CD1c-positive myeloid dendritic cell (primary cell): ENCODE measurements at regions not wholly inside any gene's neighbourhood (a gene's known extent, or its start where the extent isn't known, plus 50 kb on each side); places are given as distances from the start of the nearest gene placed in this dataset.

Experiments
- DNase-seq: peaks from one replicate; pipeline ENCODE4 v3.0.0-alpha.2; 2016; ENCODE audit errors: extremely low spot score

DNA sequence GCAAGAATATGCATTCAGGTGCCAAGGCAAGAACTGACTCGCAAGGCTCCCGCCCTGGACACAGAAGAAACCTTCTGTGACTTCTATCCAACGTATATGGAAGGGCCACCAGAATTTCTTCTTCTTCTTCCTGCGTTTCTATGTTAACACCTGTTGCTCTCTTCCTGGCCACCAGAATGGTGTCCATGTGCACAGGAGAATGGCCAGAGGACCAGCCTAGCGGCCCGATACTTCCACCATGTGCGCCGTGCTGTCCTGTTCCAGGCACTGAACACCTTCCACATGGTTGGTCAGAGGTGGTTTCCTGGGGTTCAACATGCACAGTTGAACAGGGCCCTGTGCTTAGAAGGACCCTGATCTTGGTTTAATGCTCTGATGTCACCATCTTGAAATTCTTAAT, 455.8 kb downstream of the BCL11B start:
- DNase-seq = no peak

DNA sequence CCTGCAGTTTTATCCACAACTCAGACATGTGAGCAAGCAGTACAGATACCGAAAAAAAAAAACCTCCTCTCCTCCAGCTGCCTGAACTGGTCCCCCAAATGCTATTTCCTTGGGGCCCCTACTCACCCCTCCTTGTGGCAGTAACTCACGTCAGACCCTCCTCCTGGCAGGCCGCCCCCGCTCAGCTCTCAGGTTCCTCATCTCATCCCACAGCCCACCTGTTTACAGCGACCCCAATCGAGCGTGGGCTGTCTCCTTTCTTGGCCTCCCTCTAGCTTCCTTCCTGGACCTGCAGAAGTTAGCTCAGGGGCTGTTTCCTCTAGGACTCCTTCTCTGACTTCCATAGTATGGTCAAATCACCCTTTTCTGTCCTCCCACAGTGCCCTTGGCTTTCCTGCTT, 455.3 kb downstream of the BCL11B start:
- DNase-seq = no peak

DNA sequence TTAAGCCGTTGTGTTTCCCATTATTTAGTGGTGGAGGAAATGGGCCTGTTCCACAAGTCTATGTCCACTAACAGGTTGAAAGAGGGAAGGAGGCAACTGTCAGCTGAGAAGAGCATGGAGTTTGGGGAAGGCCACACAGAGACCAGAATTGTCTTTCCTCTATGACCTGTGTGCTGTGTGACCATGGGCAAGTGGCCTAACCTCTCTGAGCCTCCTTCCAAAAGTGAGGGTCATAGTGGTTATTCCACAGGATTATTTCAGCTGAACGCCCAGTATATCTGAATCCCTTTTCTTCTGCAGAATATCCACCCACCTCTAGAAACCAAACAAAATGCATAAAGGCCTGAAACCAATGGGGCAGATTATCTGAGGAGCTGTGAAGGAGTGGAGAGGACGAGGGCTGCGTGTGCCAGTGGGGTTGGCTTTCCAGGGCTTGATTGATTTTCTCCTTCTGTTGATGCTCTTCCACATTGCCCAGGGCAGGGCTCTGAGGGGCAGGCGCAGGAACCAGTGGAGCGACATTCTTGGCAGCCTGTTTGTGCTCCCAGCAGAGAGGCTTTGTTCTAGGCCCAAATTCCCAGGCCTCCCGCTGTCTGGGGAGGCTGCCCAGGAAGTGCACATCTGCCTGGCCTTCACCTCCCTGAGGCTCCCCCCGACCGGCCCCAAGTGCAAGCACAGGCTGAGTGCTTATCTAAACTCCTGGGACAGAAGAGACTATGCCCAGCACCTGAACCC, 452.7 kb downstream of the BCL11B start:
- DNase-seq = no peak

DNA sequence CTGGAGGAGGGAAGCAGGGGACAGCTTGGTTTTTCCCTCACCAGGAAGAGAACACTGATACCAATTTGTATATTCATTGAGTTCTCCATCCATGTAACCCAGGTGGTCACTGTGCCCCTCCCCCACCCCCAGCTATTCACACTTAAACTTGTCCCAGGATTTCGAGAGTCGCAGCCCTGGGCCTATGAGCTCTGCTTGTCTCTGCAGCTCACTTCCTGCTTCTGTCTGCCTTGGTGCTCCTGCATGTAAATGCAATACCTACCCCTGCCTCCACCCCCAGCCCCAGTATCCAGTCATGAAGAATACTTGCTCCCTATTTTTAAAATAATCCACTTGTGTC, 452.2 kb downstream of the BCL11B start:
- no peak for DNase-seq

DNA sequence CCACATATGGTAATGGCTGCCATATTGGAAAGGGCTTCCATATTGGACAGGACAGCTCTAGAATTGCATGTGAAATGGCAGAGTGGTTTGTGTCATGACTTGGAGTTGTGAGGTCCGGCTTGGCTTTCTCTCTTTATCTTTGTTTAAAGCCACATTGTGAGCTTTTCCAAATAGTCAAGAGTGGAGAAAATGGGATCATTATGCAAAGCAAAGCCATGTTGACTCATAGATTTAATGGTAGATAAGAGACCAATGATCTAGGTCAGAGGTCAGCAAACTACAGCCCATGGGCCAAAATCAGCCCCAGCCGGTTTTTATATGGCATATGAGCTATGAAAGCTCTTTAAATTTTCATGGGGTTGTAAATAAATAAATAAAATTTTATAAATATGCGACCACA, 449.1 kb downstream of the BCL11B start:
- DNase-seq = no peak

DNA sequence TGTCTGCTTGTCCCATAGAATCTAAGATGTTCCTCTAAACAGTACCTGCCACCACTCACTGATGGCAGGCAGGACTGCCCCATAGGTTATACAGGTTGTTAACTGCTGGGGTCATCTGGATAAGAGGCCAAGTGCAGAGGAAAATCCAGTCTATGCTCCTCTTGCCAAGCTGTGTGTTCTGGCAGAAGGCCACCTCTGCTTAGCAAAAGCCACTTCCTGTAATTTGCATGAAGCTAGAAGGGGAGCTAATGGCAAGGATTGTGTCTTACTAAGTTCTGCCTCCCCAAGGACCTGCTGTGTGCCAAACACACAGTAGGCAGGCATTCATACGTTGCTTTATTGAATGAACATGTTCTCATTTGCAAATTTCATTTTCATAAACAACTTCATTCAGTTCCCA, 445.4 kb downstream of the BCL11B start:
- DNase-seq = no peak

DNA sequence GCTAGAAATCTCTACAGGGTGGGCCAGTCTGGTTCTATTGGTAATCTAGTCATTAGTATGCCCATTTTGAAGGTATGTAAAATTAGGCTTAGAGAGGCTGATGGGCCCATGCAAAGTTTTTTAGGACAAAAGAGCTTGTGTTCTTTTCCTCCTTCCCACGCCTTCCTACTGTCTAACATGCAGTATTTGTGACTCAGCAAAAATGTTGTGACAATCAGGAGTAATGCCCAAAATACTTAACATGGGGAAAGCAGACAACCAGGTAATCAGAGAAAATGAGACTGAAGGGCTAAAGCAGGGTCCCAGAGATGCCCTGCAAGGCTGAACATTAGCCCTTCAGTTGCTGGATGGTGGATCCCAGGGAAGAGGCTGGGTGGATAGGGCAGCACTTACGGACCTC, 437.9 kb downstream of the BCL11B start:
- no peak for DNase-seq

DNA sequence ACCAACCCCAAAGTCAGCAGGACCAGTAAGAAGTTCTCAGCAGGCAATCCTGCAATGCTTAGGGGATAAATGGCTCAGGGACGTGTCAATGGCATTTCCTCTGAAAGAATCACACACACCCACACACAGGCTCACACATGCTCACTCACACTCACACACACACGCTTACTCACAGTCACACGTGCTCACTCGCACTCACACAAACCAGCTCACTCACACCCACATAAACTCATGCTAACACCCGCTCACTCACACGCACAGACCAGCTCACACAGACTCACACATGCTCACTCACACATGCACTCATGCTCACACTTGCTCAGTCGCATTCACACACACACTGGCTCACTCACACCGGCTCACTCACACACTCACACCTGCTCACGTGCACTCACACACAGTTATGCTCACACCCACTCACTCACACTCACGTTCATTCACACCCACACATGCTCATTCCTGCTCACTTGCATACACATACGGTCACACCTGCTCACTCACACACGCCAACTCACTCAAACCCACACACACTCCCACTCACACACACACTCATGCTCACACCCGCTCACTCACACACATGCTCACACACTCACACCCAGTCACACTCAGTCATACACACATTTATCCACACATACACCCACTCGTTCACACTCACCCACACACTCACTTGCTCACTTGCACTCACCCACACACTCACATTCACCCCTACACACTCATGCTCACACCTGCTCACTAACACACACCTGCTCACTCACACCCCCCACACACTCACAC, 436.8 kb downstream of the BCL11B start:
- no peak for DNase-seq

DNA sequence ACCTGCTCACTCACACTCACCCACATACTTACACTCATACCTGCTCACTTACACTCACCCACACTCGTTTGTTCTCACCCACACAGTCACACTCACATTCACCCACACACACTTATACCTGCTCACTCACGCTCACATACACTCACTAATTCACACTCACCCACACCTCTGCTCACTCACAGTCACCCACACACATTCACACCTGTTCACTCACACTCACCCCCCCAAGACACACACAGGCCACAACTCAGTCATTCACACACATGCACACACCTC, 436.2 kb downstream of the BCL11B start:
- no peak for DNase-seq

DNA sequence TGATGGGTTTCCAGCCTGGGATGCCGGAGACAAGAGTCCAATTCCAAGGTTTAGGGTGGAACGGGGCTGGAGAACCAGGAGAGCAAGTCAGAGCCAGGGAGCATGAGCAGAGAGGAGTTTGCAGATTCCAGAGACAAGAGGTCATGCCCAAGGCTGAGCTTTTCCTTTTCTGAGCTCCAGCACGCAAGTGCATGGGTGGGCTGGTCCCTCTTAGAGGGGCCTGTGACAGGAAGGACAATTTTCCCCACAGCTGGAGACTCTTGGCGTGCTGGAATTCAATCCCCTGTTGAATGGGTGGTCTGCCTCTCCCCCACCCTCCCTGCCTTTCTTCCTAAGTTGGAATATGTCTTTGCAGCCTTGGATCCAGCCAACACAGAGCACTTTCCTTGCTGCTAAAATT, 431.9 kb downstream of the BCL11B start:
- no peak for DNase-seq

DNA sequence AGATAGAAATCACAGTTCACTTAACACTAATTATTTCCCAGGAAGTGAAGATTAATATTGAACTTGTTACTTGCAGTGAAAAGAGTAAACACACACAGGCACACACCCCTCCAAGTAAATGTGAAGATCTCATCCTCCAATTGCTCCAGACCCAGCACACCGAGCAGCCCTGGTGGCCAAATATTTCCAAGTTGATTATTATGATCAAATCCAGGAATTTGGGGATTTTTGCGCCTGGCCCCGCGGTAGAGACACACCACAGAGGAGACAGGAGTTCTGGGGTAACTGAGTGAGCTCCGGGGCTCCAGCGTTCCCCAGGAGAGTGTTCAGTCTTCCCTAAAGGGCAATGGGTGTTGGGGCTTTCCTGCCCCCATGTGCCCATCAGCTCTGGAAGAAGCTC, 431.5 kb downstream of the BCL11B start:
- DNase-seq = no peak

DNA sequence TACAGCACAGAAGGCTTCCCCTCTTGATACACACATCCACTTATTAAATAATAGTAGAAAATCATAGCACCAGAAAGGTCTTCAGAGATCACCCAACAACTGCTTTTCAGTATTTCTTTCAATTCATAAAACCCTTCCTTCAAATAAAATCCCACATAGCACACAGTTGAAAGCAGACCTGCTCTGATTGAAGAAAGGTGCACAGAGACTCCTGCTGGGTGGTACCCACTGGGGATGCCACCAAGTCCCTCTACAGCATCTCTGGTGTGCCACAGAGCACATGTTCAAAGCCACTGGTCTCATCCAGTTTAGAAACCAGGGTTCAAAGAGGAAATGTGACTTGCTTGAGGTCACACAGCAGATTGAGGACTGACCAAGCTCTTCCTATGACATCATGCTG, 427.5 kb downstream of the BCL11B start:
- DNase-seq = no peak

DNA sequence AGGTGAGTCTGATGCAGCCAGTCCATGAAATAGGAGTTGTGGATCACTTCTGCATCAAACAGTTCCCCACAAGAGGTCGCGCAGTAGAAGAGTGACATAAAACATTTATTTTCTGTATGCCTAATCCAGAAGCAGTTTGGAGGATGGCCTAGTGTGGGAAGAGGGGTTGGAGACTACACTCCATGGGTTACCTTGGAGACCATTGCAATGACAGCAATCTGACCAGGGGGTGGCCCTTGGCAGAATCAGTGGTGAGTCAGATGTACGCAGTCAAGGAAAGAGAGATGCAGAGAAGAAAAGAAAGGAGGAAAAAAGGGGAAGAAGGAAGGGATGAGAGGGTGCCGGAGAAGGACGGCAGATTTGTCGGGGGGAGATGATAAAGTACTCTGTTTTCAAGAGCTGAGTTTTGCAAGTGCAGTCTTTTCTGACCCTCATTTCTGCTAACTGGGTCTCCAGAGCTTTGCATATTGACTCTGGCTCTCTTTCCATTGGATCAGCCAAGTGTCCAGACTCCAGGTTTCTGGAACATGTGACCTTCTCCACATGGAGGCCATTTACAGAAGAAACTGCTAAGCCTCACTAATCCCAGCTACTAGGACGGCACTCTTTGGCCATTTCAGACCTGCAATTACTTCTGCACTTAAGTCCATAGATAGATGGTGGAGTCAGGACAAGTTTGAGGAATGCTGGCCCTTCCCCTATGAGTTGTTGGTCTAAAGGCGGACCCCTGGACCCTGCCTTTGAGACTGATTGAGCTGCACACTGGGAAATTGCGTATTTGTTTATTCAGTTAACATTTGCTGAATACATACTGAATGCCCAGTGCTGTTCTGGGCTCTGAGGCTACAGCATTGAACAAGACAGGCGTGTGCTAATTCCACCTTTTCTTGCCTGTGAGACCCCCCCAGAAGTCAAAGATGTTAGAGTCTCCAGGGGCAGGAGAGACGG, 424.2 kb downstream of the BCL11B start:
- no peak for DNase-seq

DNA sequence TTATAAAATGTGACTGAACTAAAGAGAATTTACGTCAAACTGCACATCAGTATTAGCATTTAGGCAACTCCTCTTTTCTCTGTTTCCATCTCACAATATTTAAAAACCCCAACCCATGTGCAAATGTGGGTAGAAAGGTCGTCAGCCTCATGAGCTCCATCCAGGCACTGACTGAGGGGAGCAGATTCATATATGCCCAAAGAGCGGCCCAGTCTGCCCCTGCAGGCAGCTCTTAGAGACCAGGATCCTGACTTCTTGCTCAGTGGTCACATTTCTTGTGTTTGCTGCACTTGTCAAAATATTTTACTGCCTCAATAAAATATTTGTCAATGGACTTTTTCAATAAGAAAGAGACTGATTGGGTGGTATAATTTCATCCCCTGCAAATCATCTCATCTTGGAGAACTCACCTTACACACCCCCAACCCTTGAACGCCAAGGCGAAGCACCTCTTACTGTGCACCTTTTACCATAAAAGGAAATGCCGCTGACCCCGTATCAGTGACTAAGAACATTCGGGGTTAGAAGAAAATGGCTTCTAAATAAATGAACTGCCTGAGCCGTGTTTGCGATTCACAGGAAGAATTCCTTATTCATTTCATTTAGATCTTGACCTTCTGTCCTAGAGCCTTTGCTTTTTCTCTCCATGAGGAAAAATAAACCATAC, 418.8 kb downstream of the BCL11B start:
- no peak for DNase-seq

DNA sequence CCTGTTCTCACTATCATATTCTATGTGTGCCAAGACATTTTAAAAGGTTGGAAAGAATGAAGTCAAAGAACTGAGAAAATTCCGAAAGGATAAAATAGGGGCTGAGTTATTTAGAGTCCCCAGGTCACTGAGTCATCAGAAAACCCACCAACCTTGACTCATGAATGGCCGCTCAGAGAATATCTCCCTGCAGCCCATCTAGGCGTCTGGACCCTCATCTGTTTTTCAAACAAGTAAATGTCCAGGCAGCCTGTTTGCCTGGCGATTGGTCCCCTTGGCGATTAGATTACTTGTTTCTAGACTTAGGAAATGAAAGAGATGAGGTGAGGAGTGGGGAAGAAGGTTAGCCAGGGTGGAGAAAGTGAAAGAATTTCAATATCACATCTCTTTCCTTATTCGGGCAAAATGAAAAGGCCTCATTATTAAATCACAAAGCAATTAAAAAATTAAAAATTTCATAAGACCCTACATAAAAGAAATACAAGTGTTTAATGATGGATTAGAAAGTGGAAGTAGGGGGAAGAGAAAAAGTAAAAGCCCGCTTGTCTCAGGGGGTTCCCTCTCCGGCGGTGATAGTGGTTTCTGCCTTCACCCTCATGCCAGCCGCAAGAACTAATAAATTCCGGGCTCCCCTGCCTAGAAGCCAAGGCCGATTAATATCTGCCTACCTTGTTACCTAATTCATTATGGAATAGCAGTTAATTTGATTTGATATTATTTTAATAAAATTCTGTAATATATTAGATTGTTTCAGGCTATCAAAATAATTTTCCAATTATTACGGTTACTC, 415.9 kb downstream of the BCL11B start:
- no peak for DNase-seq

DNA sequence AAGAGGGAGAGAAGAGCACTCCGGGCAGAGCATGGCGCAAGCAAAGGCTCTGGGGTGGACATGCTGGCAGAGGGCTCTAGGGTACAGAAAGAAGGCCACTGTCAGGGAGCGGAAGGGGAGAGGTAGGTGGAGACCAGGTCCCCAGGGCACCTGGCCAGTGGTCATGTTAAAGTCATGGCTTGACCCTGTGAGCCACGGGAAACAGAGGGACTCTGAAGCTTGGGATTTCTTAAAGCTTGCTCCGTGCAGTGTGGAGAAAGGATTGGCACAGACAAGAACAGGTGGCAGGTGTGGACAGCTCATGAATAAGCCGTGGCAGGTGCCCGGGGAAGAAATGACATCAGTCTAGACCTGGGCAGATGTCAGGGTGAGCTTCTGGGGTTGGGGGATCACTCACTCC, 413.8 kb downstream of the BCL11B start:
- DNase-seq = no peak

DNA sequence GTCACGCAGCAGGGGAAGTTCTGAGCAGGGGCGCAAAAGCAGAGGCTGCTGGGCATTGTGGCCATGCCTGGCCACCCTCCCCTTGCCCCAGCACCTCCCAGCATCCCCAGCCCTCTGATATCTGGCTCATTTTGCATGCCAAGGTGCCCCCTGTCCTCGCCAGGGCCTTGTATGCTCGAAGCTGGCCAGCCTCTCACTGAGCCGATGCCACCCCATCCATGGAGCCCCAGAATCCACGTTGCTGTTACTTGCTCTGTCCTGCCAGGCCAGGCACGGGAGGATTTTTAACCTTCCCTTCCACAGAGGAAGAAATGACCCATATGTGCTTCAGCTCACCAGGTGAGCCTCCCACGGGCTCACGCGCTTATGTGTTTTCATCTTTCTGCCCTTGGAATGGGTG, 413.4 kb downstream of the BCL11B start:
- no peak for DNase-seq

DNA sequence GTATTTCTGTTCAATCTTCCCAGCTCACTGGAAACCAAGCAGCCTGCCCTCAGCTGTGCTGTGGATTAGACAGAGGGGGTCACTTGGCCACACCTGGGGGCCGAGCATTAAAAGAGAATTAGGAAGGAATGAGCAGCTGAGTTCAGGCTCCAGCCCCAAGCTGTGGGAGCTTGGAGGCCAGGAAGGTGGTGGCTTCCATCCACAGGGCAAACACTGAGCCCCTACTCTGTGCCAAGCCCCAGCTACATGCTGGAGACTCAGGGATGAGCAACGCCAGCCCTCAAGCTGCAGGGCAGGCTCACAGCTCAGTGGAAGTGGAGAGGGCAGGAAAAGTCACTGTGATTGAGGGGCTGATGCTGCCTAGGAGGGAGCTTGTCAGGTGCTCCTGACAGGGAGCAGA, 412.7 kb downstream of the BCL11B start:
- DNase-seq = no peak

DNA sequence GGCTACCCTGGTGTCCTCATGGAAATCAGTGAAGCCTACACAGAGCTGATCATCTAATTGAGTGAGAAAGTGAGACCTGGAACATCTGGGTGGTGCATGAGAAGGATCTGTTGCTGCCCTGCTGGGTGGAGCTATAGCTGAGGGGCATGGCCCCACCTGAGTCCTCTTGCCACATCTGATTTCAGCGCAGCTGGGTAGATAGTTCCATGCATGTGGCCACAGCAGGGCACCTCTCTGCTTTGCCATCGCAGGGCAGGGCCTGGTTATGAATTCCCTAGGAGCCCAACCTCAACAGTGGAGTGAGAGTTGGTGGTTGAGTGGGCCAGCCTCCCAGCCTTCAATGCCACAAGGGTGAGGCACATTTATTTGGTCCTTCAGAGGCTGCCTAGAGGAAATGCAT, 407.8 kb downstream of the BCL11B start:
- DNase-seq = no peak

DNA sequence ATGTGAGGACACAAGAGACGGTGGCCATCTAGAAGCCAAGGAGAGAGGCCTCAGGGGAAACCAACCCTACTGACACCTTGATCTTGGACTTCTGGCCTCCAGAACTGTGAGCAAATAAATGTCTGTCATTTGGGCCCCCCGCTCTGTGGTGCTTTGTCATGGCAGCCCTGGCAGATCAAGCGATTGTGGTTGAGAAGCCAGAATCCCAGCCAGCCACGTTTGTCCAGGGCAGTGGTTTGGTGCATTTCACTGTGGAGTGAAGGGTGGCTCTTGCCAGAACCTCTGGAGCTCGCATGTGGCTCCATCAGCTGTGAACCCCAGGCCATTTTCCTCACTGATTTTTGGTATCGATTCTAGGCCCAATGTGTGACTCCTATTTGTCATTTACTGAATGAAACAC, 404.9 kb downstream of the BCL11B start:
- no peak for DNase-seq

DNA sequence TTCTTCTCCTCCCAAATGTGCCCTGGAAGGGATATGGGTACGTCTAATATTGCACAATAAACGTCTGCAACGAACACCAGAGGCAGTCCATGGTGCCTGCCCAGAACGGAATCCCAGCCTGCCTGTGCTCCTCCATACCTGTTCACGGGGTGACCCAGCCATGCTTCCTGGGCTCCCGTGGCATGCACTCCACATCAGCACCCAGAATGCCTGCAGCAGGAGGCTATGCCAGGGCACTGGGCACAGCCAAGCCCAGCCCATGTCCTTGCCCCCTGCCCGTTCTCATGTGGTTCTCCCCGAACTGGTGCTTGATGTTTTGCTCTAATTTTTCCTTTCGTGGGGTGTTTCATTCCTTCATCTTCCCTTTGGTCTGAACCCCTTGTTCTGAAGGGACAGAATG, 404.3 kb downstream of the BCL11B start:
- DNase-seq = no peak

DNA sequence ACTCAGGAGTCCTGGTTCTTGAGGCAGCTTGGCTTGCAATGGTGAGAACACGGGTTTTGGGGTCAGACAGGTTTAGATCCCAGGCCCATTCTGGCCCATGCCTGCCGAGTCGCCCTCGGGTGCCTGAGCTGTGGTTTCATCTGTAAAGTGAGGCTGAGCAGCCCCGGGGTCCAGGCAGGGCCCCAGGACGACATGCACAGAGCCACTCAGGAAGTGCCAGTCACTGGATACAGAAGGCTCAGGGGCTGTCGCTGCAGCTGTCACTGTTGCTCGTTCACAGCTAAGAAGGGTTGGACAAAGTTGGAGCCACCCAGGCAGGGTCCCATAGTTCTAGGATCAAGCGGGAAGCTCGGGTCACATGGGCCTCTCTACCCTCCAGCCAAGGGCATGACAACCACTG, 403.1 kb downstream of the BCL11B start:
- DNase-seq = no peak
